Astrocyte (in vitro differentiated cells and primary cell): ENCODE measurements at regions not wholly inside any gene's neighbourhood (a gene's known extent, or its start where the extent isn't known, plus 50 kb on each side); places are given as distances from the start of the nearest gene placed in this dataset.
A peak's percentile ranks its signal among the peaks of the same experiment; 100 is the strongest.

Source experiments
- DNase-seq: peaks from one replicate; pipeline ENCODE4 v3.0.0-alpha.2; 2010; ENCODE audit warnings: low read depth
- FAIRE-seq: peaks from 2 replicates; lab custom pipeline; 2011; peaks lifted over from hg19 to GRCh38; lab: Jason Lieb, UNC
- H2AFZ ChIP-seq: 2 replicates; pipeline ENCODE4 v1.6.0; 2012; ENCODE audit warnings: low read depth, low read length, inconsistent platforms
- H3K27ac ChIP-seq: 2 replicates; pipeline ENCODE4 v1.5.1; 2011; ENCODE audit warnings: low read depth, low read length, inconsistent platforms
- H3K27me3 ChIP-seq: 2 replicates; pipeline ENCODE4 v1.6.0; 2011; ENCODE audit warnings: low read length, inconsistent platforms; ENCODE audit not compliant: insufficient read depth
- H3K36me3 ChIP-seq: 2 replicates; pipeline ENCODE4 v1.5.1; 2011; ENCODE audit warnings: low read length, inconsistent platforms; ENCODE audit not compliant: insufficient read depth
- H3K4me1 ChIP-seq: 2 replicates; pipeline ENCODE4 v1.5.1; 2011; ENCODE audit warnings: low read length, inconsistent platforms; ENCODE audit not compliant: insufficient read depth
- H3K4me2 ChIP-seq: 2 replicates; pipeline ENCODE4 v1.6.0; 2012; ENCODE audit warnings: low read length, inconsistent platforms
- H3K4me3 ChIP-seq: 2 replicates; pipeline ENCODE4 v1.5.1; 2011; ENCODE audit warnings: low read depth, mild to moderate bottlenecking, low read length, inconsistent platforms; ENCODE audit not compliant: insufficient read depth
- H3K79me2 ChIP-seq: 2 replicates; pipeline ENCODE4 v1.6.0; 2012; ENCODE audit warnings: mild to moderate bottlenecking, low read length, inconsistent platforms; ENCODE audit not compliant: insufficient read depth
- H3K9ac ChIP-seq: 2 replicates; pipeline ENCODE4 v1.6.0; 2012; ENCODE audit warnings: mild to moderate bottlenecking, low read length, inconsistent platforms
- H3K9me3 ChIP-seq: 2 replicates; pipeline ENCODE4 v1.5.1; 2012; ENCODE audit warnings: low read depth, mild to moderate bottlenecking, low read length, inconsistent platforms; ENCODE audit not compliant: insufficient read depth
- H4K20me1 ChIP-seq: 2 replicates; pipeline ENCODE4 v1.6.0; 2012; ENCODE audit warnings: low read length, inconsistent platforms; ENCODE audit not compliant: insufficient read depth
- H3K27ac Mint-ChIP-seq: one replicate; pipeline ENCODE4 v1.8.0; 2021; ENCODE audit warnings: mild to moderate bottlenecking, mixed read lengths; ENCODE audit not compliant: unreplicated experiment
- H3K27me3 Mint-ChIP-seq: one replicate; pipeline ENCODE4 v1.8.0; 2021; ENCODE audit warnings: low read depth, mixed read lengths; ENCODE audit not compliant: unreplicated experiment
- H3K36me3 Mint-ChIP-seq: one replicate; pipeline ENCODE4 v1.8.0; 2021; ENCODE audit warnings: low read depth, mixed read lengths; ENCODE audit not compliant: unreplicated experiment
- H3K4me1 Mint-ChIP-seq: one replicate; pipeline ENCODE4 v1.8.0; 2021; ENCODE audit warnings: low read depth, mixed read lengths; ENCODE audit not compliant: unreplicated experiment
- H3K4me3 Mint-ChIP-seq: one replicate; pipeline ENCODE4 v1.8.0; 2021; ENCODE audit warnings: mild to moderate bottlenecking, moderate library complexity, mixed read lengths; ENCODE audit not compliant: unreplicated experiment
- H3K9me3 Mint-ChIP-seq: one replicate; pipeline ENCODE4 v1.8.0; 2021; ENCODE audit warnings: mild to moderate bottlenecking, mixed read lengths; ENCODE audit not compliant: unreplicated experiment
- EZH2 ChIP-seq: IDR thresholded peaks from 2 replicates; pipeline ENCODE4 v1.6.1; 2012; ENCODE audit warnings: mild to moderate bottlenecking, low read length, inconsistent platforms; ENCODE audit not compliant: insufficient read depth
- TF ChIP-seq, protein P1 (sequence below): IDR thresholded peaks from 2 replicates; pipeline ENCODE4 v1.5.1; 2011; ENCODE audit warnings: low read depth, mild to moderate bottlenecking, inconsistent platforms, low read length, moderate library complexity; ENCODE audit not compliant: insufficient read depth

GRCh38 chr6:22722913-22723312, 153.5 kb downstream of the HDGFL1 start:
- H3K36me3 Mint-ChIP-seq: no peaks in the 10 kb centered on the region
- H3K4me1 ChIP-seq: no peaks in the 10 kb centered on the region
- H4K20me1 ChIP-seq: no peaks in the 10 kb centered on the region
- H3K4me3 Mint-ChIP-seq: no peak overlapping the region
- no peaks in the 10 kb centered on the region for H3K36me3 ChIP-seq
- no peak overlapping the region for H3K4me3 ChIP-seq
- no peak overlapping the region for H3K4me2 ChIP-seq
- peaks cover 2% of the 10 kb centered on the region for H3K9me3 ChIP-seq
- H3K27ac Mint-ChIP-seq: no peak overlapping the region
- FAIRE-seq (no peak), DNase-seq (no peak)
- H3K27me3 ChIP-seq: no peaks in the 10 kb centered on the region
- H3K79me2 ChIP-seq: no peaks in the 10 kb centered on the region
- TF ChIP-seq, protein P1, sequence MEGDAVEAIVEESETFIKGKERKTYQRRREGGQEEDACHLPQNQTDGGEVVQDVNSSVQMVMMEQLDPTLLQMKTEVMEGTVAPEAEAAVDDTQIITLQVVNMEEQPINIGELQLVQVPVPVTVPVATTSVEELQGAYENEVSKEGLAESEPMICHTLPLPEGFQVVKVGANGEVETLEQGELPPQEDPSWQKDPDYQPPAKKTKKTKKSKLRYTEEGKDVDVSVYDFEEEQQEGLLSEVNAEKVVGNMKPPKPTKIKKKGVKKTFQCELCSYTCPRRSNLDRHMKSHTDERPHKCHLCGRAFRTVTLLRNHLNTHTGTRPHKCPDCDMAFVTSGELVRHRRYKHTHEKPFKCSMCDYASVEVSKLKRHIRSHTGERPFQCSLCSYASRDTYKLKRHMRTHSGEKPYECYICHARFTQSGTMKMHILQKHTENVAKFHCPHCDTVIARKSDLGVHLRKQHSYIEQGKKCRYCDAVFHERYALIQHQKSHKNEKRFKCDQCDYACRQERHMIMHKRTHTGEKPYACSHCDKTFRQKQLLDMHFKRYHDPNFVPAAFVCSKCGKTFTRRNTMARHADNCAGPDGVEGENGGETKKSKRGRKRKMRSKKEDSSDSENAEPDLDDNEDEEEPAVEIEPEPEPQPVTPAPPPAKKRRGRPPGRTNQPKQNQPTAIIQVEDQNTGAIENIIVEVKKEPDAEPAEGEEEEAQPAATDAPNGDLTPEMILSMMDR: no peak
- no peak for TF ChIP-seq EZH2
- H2AFZ ChIP-seq: no peak overlapping the region
- H3K9me3 Mint-ChIP-seq: peaks cover 10% of the 10 kb centered on the region
- peaks cover under 1% of the 10 kb centered on the region for H3K4me1 Mint-ChIP-seq
- no peak overlapping the region for H3K27ac ChIP-seq
- H3K27me3 Mint-ChIP-seq: no peaks in the 10 kb centered on the region
- H3K9ac ChIP-seq: no peak overlapping the region

GRCh38 chr6:22726966-22727365, 157.6 kb downstream of the HDGFL1 start:
- Histone ChIP-seq H3K4me3 (no peak overlapping the region), H2AFZ (no peak overlapping the region), H3K9me3 (peaks cover 2% of the 10 kb centered on the region), H3K4me2 (no peak overlapping the region), H3K36me3 (no peaks in the 10 kb centered on the region), H3K27ac (no peak overlapping the region), H3K9ac (no peak overlapping the region), H4K20me1 (no peaks in the 10 kb centered on the region), H3K4me1 (no peaks in the 10 kb centered on the region), H3K79me2 (no peaks in the 10 kb centered on the region), H3K27me3 (no peaks in the 10 kb centered on the region)
- no peak for DNase-seq
- no peak overlapping the region for H3K27ac Mint-ChIP-seq
- H3K27me3 Mint-ChIP-seq: no peaks in the 10 kb centered on the region
- FAIRE-seq: no peak
- no peaks in the 10 kb centered on the region for H3K36me3 Mint-ChIP-seq
- H3K9me3 Mint-ChIP-seq: peaks cover 8% of the 10 kb centered on the region
- no peak for TF ChIP-seq EZH2
- H3K4me1 Mint-ChIP-seq: no peaks in the 10 kb centered on the region
- no peak overlapping the region for H3K4me3 Mint-ChIP-seq

GRCh38 chr6:22727710-22728109, 158.3 kb downstream of the HDGFL1 start:
- Mint-ChIP-seq H3K36me3 (no peaks in the 10 kb centered on the region), H3K9me3 (peaks cover 7% of the 10 kb centered on the region), H3K27me3 (no peaks in the 10 kb centered on the region), H3K4me1 (peaks cover 5% of the 10 kb centered on the region), H3K27ac (no peak overlapping the region), H3K4me3 (no peak overlapping the region)
- H2AFZ ChIP-seq: no peak overlapping the region
- H3K4me1 ChIP-seq: no peaks in the 10 kb centered on the region
- TF ChIP-seq EZH2: no peak
- TF ChIP-seq, protein P1: no peak
- peak; percentile 3 for DNase-seq
- no peak overlapping the region for H3K9ac ChIP-seq
- H3K36me3 ChIP-seq: no peaks in the 10 kb centered on the region
- no peak overlapping the region for H3K27ac ChIP-seq
- H3K9me3 ChIP-seq: peaks cover 2% of the 10 kb centered on the region
- no peaks in the 10 kb centered on the region for H4K20me1 ChIP-seq
- no peak for FAIRE-seq
- no peak overlapping the region for H3K4me2 ChIP-seq
- H3K27me3 ChIP-seq: no peaks in the 10 kb centered on the region
- no peak overlapping the region for H3K4me3 ChIP-seq
- no peaks in the 10 kb centered on the region for H3K79me2 ChIP-seq
